NCI-H2107 (cell line): ENCODE measurements at regions not wholly inside any gene's neighbourhood (a gene's known extent, or its start where the extent isn't known, plus 50 kb on each side); places are given as distances from the start of the nearest gene placed in this dataset.
"Not testable (repeated sequence)": the region's sequence is repeated elsewhere in the genome, so short reads cannot be mapped to it uniquely, and the experiment has no call there.

Experiments used
- DNase-seq: peaks from one replicate; lab custom pipeline; 2025; lab: John Stamatoyannopoulos, UW

- DNase-seq: no peak
Measured at GRCh38 chr15:93359060-93359408, 270.0 kb upstream of the RGMA start.

DNA sequence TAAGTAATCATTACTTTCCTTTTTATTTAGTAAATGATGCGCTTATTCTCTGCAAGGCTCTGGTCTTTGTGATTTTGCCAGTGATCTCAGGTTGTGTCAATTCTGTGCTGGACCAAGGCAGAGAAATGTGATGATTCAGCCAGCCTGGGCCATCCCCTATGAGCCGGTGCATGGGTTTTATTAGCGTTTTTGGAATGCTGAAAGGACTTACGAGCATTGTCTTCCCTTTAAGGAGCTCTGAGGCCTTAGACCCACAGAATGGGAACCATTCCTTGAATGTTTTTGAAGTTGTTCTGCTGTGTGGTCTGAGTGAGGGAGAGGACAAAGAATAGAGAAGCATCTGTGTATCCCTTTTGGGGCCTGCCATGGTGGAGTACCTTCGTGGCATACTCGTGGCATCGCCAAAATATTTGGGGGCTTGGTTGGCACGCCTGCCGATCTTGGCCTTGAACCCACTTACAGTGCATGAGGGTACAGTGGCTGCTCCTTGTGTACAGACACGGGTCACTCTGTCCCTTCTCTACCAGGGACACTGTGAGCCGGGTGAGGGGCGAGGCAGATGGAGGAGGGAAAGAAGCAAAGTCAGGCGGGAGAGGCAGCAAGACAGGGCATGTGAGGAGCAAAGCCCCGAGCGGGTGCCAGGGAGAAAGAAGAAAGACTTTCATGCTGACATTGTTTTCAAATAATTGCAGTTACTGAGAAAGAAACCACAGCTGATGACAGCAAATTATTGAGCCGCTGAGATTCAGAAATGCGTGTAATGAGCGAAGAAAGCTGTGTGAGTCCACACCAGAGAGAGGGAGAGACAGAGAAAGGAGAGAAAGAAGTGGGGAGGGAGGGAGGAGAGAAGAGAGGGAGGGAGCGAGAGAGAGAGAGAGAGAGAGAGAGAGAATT is 269.4 kb upstream of the RGMA start:
- DNase-seq: no peak

GRCh38 chr15:93348711-93349545 is 259.9 kb upstream of the RGMA start:
- DNase-seq: no peak

- DNase-seq: no peak
Measured at GRCh38 chr15:93347986-93348385, 259.0 kb upstream of the RGMA start.

DNA sequence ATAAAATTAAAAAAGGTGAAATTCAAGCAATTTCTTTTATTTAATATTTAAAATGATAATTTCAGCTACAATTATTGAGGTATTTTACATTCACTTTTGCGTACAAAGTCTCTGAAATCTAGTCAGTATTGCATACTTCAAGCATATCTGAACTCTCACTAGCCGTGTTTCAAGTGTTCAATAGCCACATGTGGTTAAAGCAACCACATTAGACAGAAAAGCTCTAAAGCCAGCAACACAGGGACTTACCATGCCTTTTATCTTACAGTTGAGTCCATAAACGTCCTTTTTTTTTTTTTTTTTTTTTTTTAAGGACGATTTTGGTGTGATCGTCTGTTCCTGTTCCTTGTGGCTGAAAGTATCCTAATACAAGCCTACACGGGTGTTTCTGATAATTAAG is 257.0 kb upstream of the RGMA start:
- DNase-seq: no peak

GRCh38 chr15:93343402-93343801 is 254.4 kb upstream of the RGMA start:
- DNase-seq: not testable (repeated sequence)

GRCh38 chr15:93341164-93341563 is 252.2 kb upstream of the RGMA start:
- DNase-seq: no peak

DNA sequence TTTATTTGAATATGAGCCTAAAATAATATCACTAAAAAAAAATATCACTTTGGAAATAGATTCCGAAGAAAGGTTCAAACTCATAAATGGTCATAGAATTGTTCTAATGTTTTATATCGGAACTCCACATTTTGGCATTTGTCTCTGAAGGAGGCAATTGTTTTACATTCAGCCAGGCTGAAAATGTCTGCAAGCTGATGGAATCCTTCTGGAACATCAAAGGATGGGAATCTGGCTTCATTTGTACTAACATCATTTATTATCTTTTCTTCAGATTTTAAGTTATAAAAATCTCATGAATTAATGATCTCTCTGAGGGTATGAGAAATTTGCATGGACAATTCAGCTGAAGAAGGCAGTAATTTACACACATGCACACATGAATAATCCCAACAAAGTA is 251.4 kb upstream of the RGMA start:
- no peak for DNase-seq

DNA sequence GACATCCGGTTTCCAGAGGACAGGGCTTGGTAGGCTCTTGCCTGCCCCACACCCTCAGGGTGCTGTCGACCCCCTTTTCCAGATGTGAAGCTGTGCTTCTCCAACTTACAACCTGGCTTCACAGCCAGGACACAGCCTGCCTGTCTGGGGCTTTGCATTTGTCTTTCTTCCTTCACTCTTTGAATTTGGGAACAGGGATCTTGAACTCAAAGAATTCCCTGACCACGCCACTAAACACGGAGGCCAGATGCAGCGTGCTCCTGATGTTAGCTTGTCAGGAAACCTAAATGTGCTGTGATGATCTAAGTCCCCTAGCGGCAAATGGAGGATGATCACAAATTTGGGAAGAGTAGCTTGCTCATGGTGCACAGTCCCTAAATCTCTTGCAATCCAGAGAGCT is 244.8 kb upstream of the RGMA start:
- no peak for DNase-seq

GRCh38 chr15:93333126-93333525 is 244.1 kb upstream of the RGMA start:
- not testable (repeated sequence) for DNase-seq

GRCh38 chr15:93332168-93332553 is 243.2 kb upstream of the RGMA start:
- DNase-seq: no peak

- no peak for DNase-seq
Measured at GRCh38 chr15:93331545-93332167, 242.6 kb upstream of the RGMA start.

DNA sequence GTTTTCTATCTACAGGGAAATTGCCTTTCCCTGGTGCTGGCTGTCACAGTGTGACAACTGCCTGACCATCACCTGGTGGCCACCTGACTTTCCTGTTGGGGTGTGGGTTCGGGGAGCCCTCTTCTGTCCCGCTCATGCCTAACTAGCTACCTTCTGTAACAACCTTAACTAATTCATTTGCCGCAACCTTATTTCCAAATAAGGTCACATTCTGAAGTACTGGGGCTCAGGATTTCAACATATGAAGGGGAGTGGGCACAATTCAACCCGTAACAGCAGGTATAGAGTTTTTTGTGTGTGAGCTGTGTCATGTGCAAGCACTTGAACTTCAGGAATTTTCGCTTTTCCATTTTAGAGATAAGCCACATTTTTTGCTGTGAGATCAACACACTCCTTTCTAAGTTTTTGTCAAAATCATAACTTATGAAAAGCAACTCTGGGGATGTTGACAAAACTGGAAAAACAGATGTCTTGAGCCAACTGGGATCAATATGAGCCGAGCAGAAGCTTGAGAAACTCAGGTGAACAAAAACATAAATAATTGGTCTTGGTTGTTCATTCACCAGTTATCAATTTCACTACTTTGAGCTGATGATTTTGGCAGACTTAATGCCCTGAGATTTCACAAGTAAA is 242.0 kb upstream of the RGMA start:
- DNase-seq: no peak

DNA sequence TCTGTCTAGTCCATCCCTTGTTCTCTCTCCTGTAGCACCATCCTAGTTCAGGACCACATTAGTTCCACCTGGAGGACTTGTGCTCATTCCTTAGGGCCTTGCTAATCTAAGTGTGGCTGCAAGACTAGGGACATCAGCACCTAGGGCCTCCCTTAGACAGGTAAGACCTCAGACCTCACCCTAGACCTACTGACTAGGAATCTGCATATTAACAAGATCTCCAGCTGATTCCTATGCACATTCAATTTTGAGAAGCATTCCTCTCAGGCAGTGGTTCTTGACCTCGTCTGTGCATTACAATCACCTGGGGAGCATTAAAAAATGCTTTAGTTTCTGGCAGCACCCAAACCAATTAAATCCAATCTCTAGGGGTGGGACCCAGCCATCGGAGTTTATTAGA is 238.4 kb upstream of the RGMA start:
- no peak for DNase-seq

GRCh38 chr15:93324186-93324975 is 235.4 kb upstream of the RGMA start:
- no peak for DNase-seq

DNA sequence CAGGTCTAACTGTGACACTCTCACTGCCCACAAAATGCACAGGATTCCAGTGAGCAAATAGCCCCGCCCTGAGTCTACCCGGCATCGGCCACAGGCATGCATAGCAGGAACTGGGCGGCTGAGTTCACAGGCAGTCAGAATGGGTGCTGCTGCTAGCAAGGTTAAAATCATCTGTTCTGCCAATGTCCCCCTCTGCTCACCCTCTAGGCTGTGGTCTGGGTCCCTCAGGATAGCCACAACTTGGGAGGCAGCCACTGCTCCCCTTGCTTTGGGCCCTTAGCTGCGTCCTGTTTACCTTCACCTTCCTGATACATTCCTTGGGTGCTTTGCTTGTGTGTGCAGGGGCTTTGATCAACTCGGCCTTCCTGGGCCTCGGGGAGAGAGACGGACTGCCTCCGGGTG is 232.9 kb upstream of the RGMA start:
- DNase-seq: no peak

GRCh38 chr15:93319121-93319814 is 230.3 kb upstream of the RGMA start:
- no peak for DNase-seq

DNA sequence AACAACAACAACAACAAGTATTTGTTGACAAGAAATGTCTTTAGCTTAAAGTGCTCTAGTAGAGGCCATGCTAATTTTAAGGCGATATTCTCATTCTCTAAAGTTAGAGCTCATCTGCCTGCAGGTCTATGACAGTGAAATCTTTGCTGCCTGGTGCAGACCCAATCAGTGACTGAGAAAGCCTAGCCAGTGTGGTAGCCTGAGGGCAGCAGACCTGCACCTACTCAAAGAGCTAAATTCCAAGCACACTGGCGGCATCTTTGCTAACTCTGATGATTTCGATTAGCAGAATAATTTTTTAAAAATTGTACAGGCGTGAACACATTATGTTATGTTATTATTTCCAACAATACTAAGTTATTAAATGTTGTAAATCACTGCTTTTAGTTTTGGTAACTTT is 228.8 kb upstream of the RGMA start:
- DNase-seq: no peak

DNA sequence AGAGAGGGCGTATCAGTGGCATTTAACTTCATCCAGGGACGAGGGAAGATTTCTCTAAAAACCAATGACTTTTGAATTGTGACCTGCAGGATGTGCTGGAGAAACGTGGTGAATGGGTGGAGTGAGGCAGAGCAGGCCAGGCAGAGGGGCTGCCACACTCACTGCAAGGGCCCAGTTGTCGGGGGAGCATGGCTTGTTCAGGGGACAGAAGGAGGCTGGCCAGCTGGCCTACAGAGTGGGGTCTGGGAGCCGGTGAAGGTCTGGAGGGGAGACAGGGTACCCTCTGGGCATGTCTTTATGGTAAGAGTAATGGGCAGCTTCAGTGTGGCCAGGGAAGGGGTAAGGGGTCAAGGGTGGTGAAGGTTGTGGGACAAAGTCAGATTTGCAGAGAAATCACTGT is 225.2 kb upstream of the RGMA start:
- DNase-seq: no peak

DNA sequence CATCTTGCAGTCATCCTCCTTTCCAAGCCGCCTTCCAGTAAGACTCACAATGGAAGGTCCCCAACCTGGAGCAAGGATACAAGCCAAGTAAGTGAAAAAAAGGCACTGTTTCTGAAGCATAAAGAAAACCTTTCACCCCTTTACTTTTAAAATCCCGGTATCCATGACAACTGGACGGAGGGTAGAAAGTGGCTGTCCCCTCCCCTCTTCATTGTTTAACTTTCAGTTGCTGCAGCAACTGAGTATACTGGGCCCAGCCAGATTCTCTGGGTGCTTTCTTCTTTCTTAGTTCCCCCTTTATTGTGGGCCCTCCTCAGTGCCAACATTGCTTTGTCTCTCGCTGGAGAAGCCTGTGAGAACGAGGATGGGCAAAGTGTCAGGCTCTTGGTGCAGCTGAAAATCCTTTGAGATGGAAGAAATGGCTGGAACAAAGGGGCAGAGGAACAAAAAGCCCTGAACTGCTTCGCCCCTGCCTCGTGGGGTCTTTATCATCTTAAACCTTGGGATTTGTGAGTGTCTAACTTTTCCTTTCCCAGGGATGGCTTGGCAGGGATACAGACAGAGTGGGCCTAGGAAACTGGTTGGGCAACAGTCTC is 224.0 kb upstream of the RGMA start:
- DNase-seq: no peak

DNA sequence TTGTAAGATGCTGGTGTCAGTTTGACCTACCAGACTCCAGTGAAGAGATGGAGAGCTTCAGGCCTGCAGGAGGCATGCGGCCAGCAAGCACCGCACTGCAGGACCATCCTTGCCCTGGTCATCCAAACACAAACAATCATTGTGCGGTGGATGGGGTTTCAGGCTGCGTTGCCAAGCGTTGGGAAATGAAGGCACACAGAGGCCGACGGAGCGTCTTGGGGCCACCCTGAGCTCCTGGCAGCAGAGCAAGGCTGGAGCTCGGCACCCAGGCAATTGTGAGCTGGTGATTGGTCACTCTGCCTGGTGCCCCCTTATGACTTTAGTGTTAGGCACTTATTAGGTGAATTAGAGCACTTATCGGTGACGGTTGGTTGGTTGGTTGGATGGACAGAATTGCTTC is 222.6 kb upstream of the RGMA start:
- DNase-seq: no peak
